ENCODE measurements at regions not wholly inside any gene's neighbourhood (a gene's known extent, or its start where the extent isn't known, plus 50 kb on each side); places are given as distances from the start of the nearest gene placed in this dataset.

DNA sequence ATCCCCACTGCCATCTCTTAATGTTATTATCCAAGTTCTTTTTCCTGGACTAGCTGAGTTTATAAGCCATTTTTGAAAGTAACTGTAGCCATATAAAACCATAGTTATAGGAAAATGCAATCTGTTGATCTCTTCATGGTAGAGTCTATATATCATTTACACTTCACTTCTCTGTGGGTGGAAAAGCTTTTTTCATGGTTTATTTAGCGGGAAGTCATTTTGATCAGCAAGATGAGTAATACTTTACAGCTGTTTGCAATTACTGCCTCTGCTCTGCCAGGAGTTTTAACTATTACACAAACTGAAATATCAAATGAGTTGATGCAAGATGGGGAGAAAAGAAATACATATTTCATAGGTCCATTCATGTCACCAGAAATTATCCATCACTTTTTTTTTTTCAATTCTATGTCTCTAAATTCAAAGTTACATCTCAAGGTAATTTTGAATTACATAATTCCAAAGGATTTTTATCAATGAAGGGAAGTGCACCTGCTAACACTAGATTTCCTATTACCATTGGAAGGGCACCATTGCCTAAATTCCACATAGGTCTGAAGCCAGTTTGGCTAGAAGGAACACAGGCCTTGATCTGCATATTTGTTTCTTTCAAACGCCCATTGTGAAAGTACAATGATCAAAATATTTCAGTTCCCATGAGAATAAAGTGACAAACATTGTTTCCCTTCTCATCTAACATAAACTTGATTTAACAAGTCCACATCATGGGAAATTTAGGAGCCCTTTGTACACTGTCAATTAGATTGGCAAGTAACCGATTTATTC, 296.7 kb downstream of the ZNF326 start:
- TF ChIP-seq TBL1XR1 (IDR thresholded peaks at IDR 0.05; ENCODE audit: borderline replicate concordance, low read length, partially characterized antibody) = no peak
- no peak for TF ChIP-seq PRPF4 (IDR thresholded peaks at IDR 0.05; ENCODE audit: low read depth, low read length, poor library complexity, severe bottlenecking)
- TF ChIP-seq TARDBP (CRISPR knock-in tag; IDR thresholded peaks at IDR 0.05) = no peak
- no peak for TF ChIP-seq RBM39 (IDR thresholded peaks at IDR 0.05; ENCODE audit: low read depth, low read length, poor library complexity, severe bottlenecking)
- TF ChIP-seq, protein P1, sequence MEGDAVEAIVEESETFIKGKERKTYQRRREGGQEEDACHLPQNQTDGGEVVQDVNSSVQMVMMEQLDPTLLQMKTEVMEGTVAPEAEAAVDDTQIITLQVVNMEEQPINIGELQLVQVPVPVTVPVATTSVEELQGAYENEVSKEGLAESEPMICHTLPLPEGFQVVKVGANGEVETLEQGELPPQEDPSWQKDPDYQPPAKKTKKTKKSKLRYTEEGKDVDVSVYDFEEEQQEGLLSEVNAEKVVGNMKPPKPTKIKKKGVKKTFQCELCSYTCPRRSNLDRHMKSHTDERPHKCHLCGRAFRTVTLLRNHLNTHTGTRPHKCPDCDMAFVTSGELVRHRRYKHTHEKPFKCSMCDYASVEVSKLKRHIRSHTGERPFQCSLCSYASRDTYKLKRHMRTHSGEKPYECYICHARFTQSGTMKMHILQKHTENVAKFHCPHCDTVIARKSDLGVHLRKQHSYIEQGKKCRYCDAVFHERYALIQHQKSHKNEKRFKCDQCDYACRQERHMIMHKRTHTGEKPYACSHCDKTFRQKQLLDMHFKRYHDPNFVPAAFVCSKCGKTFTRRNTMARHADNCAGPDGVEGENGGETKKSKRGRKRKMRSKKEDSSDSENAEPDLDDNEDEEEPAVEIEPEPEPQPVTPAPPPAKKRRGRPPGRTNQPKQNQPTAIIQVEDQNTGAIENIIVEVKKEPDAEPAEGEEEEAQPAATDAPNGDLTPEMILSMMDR (CRISPR knock-in tag; IDR thresholded peaks at IDR 0.05) = no peak
- TF ChIP-seq TBP (CRISPR knock-in tag; IDR thresholded peaks at IDR 0.05) = no peak
- TF ChIP-seq EZH2 (conservative IDR thresholded peaks at IDR 0.05; ENCODE audit: low read depth, low read length) = no peak
- TF ChIP-seq KLF16 (CRISPR knock-in tag; IDR thresholded peaks at IDR 0.05) = no peak
- no peak for TF ChIP-seq ZNF841 (CRISPR knock-in tag; IDR thresholded peaks at IDR 0.05; ENCODE audit: borderline replicate concordance)
- no peak for TF ChIP-seq KLF12 (CRISPR knock-in tag; IDR thresholded peaks at IDR 0.05; ENCODE audit: borderline replicate concordance)
- TF ChIP-seq SSRP1 (CRISPR knock-in tag; IDR thresholded peaks at IDR 0.05) = no peak

Data from HepG2 (cell line).